CD4-positive, alpha-beta T cell treated with Interferon alpha-2 for 1 hour (primary cell): ENCODE measurements at regions not wholly inside any gene's neighbourhood (a gene's known extent, or its start where the extent isn't known, plus 50 kb on each side); places are given as distances from the start of the nearest gene placed in this dataset.

ENCODE experiments used
- DNase-seq, 2 donors: peaks; one replicate each; pipeline ENCODE4 v3.0.0-alpha.2; 2020 to 2022

DNA sequence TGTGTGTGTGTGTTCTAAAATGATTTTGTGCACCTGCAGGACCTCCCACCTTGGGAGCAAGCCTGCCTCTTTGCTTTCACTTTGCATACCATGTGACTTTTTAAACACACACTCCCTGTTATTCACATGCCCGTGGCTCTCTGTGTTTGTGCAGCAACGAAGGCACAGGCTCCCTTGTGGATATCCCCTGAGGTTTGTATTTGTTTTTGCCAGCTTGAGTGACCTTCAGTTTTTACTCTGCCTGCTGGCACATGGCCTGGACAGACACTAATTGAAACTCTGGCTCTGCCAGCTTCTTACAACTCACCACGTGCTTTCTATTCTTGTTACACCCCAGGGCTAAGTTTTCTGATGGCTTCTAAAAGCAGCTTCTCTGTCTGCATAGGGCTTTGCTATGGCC is 885.8 kb downstream of the SH3BGRL start:
- no peak for DNase-seq

DNA sequence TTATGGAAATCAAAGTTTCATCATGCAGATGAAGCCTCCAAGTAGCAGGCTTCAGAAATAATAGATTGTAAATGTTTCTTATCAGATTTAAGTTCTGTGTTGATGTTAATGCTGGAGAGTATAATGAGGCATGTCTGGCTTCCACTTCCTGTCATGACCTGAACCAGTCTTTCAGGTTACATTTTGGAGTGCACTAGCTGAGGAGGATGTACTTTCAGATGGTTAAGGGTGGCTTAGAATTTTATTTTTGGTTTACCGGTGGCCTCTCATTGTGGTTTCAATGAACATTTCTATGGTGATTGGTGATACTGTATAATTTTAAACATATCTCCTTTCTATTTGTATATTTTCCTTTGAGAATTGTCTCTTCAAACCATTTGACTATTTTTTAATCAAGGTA is 890.4 kb downstream of the SH3BGRL start:
- DNase-seq, result peak in 1 of 2 donors; percentile 10

DNA sequence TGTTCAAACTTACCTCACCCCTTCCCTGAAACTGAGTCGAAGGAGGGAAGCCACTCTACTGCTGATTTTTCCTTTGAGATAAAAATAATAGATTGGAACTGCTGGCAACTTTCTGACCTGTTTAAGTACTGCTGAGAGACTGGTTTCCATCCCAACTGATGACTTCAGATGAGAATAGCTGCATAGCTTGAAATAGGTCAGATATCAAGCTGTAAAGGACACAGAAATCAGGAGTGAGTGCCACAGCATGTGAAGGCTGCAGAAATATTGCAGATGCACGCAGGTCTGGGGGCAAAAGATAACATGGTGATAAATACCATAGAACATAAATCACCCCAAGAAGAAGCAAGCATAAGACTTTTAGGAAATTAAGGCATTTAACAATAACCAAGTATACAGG is 923.2 kb downstream of the SH3BGRL start:
- no peak for DNase-seq

DNA sequence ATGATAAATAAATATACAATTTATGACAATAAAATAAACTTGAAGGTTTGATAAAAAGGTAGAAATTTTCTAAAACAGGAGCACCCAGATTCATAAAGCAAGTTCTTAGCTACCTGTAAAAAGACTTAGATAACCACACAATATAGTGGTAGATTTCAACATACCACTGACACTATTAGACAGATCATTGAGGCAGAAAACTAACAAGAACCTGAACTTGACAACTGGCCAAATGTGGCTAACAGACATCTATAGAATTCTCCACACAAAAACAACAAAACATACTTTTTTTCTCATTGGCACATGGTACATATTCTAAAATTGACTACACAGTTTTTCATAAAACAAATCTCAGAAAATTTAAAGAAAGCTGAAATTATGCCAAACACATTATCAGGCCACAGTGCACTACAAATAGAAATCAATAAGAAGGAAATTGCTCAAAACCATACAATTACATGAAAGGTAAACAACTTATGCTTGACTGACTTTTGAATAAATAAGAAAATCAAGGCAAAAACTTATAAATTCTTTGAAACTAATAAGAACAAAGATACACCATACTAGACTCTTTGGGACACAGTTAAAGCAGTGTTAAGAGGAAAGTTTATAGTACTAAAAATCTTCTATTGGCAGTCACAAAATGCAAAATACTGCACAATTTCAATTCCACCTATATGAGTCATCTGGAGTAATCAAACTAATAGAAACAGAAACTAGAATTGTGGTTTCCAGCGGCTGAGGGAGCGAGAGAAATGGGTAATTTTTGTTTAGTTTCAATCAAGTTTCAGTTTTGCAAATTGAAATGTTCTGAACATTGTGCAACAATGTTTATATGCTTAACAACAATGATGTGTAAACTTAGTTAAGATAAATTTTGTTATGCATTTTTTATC is 925.6 kb downstream of the SH3BGRL start:
- peak in 1 of 2 donors; percentile 49 for DNase-seq

DNA sequence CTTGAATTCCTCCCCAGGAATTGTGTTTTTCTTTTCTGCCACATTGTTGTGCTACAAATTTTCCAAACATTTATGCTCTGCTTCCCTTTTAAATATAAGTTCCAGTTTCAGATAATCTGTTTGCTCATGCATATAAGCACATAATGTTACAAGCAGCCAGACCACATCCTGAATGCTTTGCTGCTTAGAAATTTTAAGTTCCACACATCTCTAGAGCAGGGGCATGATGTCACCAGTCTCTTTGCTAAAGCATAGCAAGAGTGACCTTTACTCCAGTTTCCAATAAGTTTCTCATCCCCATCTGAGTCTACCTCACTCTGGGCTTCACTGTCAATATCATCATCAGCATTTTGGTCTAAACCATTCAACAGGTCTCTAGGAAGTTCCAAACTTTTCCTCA is 932.5 kb downstream of the SH3BGRL start:
- DNase-seq, result peak in 1 of 2 donors; percentile 25

DNA sequence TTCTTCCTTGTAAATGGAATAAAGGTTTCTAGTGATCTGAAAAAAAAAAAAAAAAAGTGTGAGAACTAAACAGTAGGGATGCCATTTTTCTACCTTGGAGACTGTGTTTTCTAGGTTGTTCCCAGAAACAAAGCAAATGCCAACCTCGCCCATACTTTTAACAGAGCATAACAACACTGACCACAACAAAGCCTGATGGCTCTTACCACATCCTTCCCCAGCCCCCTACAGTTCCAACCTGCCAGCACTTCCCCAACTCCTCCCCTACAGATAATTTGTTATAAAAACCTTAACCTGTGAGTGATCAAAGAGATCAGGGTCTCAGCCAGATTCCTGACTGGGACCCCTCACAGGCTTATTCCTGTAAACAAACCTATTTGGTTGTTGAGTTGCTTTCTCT is 940.0 kb downstream of the SH3BGRL start:
- peak; percentile 9 to 62 for DNase-seq

DNA sequence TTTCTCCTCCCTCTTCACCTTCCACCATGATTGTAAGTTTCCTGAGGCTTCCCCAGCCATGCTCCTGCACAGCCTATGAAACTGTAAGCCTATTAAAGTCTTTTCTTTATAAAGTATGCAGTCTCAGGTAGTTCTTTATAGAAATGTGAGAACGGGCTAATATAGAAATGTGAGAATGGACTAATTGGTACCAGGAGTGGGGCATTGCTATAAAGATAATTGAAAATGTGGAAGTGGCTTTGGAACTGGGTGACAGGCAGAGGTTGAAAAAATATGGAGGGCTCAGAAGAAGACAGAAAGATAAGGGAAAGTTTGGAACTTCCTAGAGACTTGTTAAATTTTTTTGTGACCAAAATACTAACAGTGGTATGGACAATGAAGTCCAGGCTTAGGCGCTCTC is 959.3 kb downstream of the SH3BGRL start:
- DNase-seq, result no peak

DNA sequence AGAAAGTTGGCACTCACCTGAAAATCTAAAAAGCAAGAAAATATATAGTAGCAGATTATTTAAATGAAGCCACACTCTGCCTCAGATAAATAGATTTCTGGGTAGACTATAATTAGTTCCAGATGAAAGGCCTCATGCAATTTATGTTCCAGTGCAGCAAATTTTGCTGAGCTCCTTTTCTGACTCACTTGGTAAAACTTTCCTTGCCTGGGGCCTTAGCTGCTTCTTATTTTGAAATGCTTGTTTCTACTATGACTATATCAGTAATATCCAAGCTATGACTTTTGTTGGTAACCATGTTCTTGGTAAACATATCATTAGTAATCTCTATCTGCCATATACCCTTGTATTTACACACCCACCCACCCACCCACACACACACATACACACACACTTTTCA is 961.8 kb downstream of the SH3BGRL start:
- DNase-seq, result no peak

DNA sequence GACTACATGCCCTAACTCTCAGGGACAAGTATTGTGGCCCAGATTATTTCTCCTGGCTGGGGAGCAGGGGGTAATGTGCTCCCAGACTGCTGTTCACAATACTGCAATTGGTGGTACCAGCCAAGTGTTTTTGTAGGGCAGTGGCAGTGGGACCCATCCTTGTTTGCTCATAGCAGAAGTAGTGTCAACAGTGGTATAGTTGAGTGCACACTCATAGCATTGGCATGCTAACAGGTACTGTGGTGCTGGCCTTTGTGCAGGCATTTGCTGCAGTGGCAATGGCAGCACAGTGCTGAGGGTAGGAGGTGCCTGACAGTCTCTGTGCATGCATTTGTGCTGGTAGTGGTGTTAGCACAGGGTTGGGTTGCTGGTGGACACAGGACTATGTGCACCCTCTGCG is 995.0 kb downstream of the SH3BGRL start:
- DNase-seq, result no peak

DNA sequence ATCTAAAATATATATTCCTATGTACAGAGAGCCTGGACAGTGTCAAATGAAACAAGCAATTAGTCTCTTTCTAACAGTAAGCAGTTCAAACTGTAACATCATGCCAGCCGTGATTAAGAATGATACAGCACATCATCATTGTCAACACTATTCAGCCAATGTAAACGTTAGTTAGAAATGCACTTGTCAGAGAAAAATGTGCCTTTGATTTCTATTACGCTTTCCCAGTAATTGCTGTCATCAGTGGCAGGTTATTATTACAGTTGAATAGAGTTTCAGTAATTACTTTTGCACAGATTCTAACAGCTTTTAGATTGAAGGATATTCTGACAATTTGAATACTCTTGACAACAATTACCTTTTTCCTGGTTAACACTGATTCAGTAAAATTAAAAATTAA is 1007.1 kb downstream of the SH3BGRL start:
- no peak for DNase-seq

DNA sequence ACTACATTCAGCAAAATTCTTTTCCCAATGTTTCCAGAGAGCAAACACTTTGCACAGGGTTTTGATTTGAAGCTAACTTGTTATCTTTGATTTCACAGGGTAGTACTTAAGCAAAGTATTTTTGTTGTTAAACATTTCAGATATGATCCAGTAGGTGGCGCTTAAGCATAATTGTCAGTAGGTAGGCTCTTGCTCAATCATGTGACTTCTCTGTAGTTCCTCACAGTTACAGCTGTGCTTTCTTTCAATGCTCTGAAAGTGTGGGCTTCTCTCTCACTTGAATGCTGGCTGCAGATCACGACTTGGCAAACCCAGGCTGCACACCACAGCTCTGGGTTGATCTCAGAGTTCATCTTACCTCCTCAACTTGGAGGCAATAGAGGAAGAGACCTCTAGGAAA is 1016.5 kb downstream of the SH3BGRL start:
- DNase-seq, result peak in 1 of 2 donors; percentile 39

DNA sequence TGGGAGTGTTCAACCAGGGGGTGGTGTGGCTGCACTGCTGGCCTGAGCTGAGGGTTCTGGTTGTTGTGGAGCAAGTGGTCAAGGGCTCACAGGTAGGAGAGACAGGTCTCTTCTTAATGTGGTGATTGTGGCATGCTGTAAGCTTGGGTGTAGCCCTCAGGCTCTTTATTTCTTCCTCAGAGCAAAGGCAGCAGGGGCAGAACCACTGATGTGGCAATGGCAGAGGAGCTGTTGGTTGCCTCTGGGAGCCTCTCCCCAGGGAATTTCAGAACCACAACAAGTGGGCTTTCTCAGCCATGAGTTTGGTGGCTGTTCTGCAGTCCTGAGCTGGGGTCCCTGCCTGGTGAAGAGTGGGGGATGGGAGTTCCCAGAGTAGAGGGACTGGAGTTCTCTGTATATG is 1017.2 kb downstream of the SH3BGRL start:
- no peak for DNase-seq

DNA sequence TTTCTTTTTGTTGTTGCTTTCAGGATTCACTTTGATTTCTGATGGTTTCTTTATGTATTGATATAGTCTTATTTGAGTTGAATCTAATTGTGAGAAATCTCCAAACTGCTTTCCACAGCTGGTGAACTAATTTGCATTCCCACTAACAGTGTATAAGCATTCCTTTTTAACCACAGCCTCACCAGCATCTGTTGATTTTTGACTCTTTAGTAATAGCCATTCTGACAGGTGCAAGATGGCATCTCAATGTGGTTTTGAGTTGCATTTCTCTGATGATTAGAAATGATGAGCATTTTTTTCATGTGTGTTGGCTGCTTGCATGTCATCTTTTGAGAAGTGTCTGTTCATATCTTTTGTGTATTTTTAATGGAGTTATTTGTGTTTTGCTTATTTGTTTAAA is 1023.1 kb downstream of the SH3BGRL start:
- DNase-seq, result no peak

DNA sequence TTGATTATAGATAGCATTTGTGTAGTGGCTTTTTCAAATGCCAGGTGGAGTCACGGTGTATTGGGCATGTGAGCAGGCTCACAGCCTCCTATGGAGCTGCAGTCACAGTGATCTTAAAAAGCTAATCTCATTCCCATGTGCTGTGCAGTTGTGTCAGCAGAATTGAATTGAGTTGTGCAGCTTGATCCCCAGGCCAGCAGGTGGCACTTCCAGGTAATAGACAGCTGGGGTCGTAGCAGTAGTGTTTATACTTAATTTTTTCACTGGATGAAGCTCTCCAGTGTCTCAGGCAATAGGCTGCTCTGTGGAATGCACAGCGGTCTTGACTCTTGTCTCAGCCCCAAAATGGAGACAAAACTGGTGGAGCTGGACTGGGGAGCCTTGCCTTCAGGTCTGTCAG is 1028.1 kb downstream of the SH3BGRL start:
- DNase-seq, result no peak

DNA sequence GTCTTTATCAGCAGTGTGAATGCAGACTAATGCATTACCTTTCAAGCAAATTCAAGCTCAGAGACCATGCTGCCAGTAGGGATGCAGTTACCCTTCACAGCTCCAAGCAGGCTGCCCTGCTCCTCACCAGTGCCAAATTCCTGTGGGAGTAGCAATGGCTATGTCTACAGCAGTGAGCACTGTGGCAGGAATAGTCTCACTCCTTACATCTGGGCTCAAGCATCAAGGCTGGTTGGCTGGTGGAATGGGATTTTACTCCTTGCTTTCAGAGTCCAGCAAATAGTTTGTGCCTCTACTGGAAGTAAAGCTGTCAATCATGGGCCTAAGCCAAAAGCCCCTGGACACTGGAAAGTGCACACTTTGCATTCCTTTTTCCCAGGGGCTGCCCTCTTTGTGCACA is 1030.8 kb downstream of the SH3BGRL start:
- no peak for DNase-seq

DNA sequence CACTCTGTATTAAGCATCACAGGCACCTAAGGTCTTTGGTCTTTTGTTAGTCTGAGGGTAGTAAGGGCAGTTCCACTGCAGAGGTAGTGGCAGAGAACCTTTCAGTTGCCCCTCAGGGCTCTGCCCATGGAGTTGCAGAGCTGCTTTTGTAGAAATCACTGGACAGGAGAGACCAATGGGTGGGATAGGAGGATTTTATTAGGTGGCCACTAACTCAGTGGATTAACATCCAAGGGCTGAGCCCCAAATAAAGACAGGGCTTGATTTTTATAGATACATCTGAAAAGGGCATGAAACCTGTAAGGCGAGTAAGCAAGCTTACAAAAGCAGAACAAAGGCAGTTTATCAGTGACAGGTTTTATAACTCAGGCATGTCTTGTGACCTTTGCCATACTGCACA is 1035.4 kb downstream of the SH3BGRL start:
- DNase-seq, result no peak
